Nephron (organoid): ENCODE measurements at regions not wholly inside any gene's neighbourhood (a gene's known extent, or its start where the extent isn't known, plus 50 kb on each side); places are given as distances from the start of the nearest gene placed in this dataset.
"Not testable (repeated sequence)": the region's sequence is repeated elsewhere in the genome, so short reads cannot be mapped to it uniquely, and the experiment has no call there.

Experiments used
- H3K27ac Mint-ChIP-seq, 3 experiments: 2 replicates each; pipeline ENCODE4 v1.8.0; 2020; ENCODE audit warnings: mixed read lengths in 3 of 3, mild to moderate bottlenecking in 2 of 3, moderate library complexity in 1 of 3
- H3K27me3 Mint-ChIP-seq: 2 replicates; pipeline ENCODE4 v1.8.0; 2021; ENCODE audit warnings: low read depth, mild to moderate bottlenecking, moderate library complexity, mixed read lengths
- H3K36me3 Mint-ChIP-seq: 2 replicates; pipeline ENCODE4 v1.8.0; 2020; ENCODE audit warnings: low read depth, mixed read lengths
- H3K4me1 Mint-ChIP-seq: 2 replicates; pipeline ENCODE4 v1.8.0; 2020; ENCODE audit warnings: mixed read lengths
- H3K4me3 Mint-ChIP-seq, 3 experiments: 2 replicates each; pipeline ENCODE4 v1.8.0; 2020; ENCODE audit warnings: mild to moderate bottlenecking in 3 of 3, mixed read lengths in 3 of 3, moderate library complexity in 2 of 3
- H3K9me3 Mint-ChIP-seq: 2 replicates; pipeline ENCODE4 v1.8.0; 2020; ENCODE audit warnings: mixed read lengths
- CTCF ChIP-seq, 3 experiments: fragments of 200-600 bp; sonication (generic); IDR thresholded peaks; one replicate each; pipeline ENCODE4 v1.5.0; 2021; ENCODE audit warnings: antibody characterized with exemption in 3 of 3; ENCODE audit not compliant: unreplicated experiment in 3 of 3

- no peak overlapping the region for H3K27ac Mint-ChIP-seq
- no peak for TF ChIP-seq CTCF (IDR thresholded peaks at IDR 0.05; ENCODE audit: unreplicated experiment in 3 of 3)
- no peak overlapping the region for H3K4me3 Mint-ChIP-seq
- H3K36me3 Mint-ChIP-seq = no peaks in the 10 kb centered on the region
- H3K9me3 Mint-ChIP-seq = no peaks in the 10 kb centered on the region
- H3K4me1 Mint-ChIP-seq = peaks cover 7% of the 10 kb centered on the region
- H3K27me3 Mint-ChIP-seq = peaks cover 18% of the 10 kb centered on the region
Measured at GRCh38 chr6:169975286-169975685, 223.9 kb downstream of the ERMARD start.

- no peak for TF ChIP-seq CTCF (IDR thresholded peaks at IDR 0.05; ENCODE audit: unreplicated experiment in 3 of 3)
- H3K27me3 Mint-ChIP-seq = peaks cover 17% of the 10 kb centered on the region
- no peaks in the 10 kb centered on the region for H3K9me3 Mint-ChIP-seq
- H3K36me3 Mint-ChIP-seq = no peaks in the 10 kb centered on the region
- peaks cover 7% of the 10 kb centered on the region for H3K4me1 Mint-ChIP-seq
- H3K4me3 Mint-ChIP-seq = no peak overlapping the region
- no peak overlapping the region for H3K27ac Mint-ChIP-seq
Measured at GRCh38 chr6:169974663-169975062, 223.2 kb downstream of the ERMARD start.

GRCh38 chr6:169973588-169974467, 222.4 kb downstream of the ERMARD start:
- not testable (repeated sequence) for H3K36me3 Mint-ChIP-seq, H3K4me3 Mint-ChIP-seq

GRCh38 chr6:169972736-169973135, 221.3 kb downstream of the ERMARD start:
- Mint-ChIP-seq H3K36me3 (no peaks in the 10 kb centered on the region), H3K4me3 (no peak overlapping the region), H3K27me3 (peaks cover 25% of the 10 kb centered on the region), H3K27ac (no peak overlapping the region), H3K9me3 (no peaks in the 10 kb centered on the region), H3K4me1 (peaks cover 7% of the 10 kb centered on the region)
- TF ChIP-seq CTCF (IDR thresholded peaks at IDR 0.05; ENCODE audit: unreplicated experiment in 3 of 3) = no peak

More at GRCh38 chr6:169973588-169974467, 222.4 kb downstream of the ERMARD start:
- H3K4me1 Mint-ChIP-seq, H3K27ac Mint-ChIP-seq, H3K9me3 Mint-ChIP-seq: not testable (repeated sequence)
- peaks cover 17% of the 10 kb centered on the region for H3K27me3 Mint-ChIP-seq

DNA sequence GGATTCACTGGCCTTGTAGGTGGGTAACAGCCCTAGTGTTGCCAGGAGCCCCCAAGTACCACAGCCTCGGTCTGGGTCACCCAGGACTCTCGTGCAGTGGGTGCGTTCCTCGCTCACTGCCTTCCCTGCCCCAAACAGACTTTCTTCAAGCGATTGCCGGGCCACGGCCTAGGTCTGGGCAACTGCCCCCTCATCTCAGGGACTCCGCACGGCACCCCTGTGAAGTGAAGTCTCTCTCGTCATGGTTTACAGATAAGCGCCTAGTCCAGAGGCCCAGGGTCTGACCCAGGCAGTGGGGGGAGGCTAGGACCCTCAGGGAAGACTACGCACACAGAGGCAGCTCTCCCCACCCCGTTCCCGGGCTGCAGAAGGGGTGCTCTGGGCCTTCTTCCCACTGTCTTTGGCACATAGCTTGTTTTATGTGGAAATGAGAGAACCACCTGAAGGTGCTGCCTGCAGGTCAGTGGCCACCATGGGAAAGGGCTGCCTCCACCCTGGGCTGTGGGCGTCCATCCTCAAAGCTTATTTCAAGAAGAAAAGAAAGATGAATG, 220.8 kb downstream of the ERMARD start:
- H3K9me3 Mint-ChIP-seq = peaks cover 2% of the 10 kb centered on the region
- H3K36me3 Mint-ChIP-seq = no peaks in the 10 kb centered on the region
- H3K27me3 Mint-ChIP-seq = peaks cover 23% of the 10 kb centered on the region
- no peak overlapping the region for H3K4me3 Mint-ChIP-seq
- TF ChIP-seq CTCF (IDR thresholded peaks at IDR 0.05; ENCODE audit: unreplicated experiment in 3 of 3) = no peak
- H3K27ac Mint-ChIP-seq = no peak overlapping the region
- peaks cover 7% of the 10 kb centered on the region for H3K4me1 Mint-ChIP-seq

- H3K4me3 Mint-ChIP-seq = no peak overlapping the region
- H3K9me3 Mint-ChIP-seq = peaks cover 2% of the 10 kb centered on the region
- TF ChIP-seq CTCF (IDR thresholded peaks at IDR 0.05; ENCODE audit: unreplicated experiment in 3 of 3) = no peak
- H3K27me3 Mint-ChIP-seq = peaks cover 23% of the 10 kb centered on the region
- no peak overlapping the region for H3K27ac Mint-ChIP-seq
- H3K36me3 Mint-ChIP-seq = peaks cover 2% of the 10 kb centered on the region
- peaks cover 7% of the 10 kb centered on the region for H3K4me1 Mint-ChIP-seq
Measured at GRCh38 chr6:169971081-169971861, 219.8 kb downstream of the ERMARD start.
